H1 (cell line): ENCODE measurements at regions not wholly inside any gene's neighbourhood (a gene's known extent, or its start where the extent isn't known, plus 50 kb on each side); places are given as distances from the start of the nearest gene placed in this dataset.

Experiments
- CTCF ChIA-PET: fragments of 300-600 bp; sonication (Branson Sonifier 250); formaldehyde crosslinking; loops from one replicate; lab custom pipeline; 2021; ENCODE audit not compliant: partially characterized antibody; lab: Charles Lee
- POLR2A ChIA-PET: fragments of 300-600 bp; sonication (Branson Sonifier 250); formaldehyde crosslinking; loops from one replicate; lab custom pipeline; 2021; ENCODE audit warnings: inconsistent platforms; ENCODE audit not compliant: partially characterized antibody; lab: Charles Lee
- DNase-seq, 2 experiments: peaks; one replicate each; pipeline versions ENCODE4 v3.0.0 to v3.0.0-alpha.2; 2010 to 2022; ENCODE audit warnings: low spot score in 2 of 2, low read depth in 1 of 2, mixed read lengths in 1 of 2
- FAIRE-seq: peaks from 2 replicates; lab custom pipeline; 2011; peaks lifted over from hg19 to GRCh38; lab: Jason Lieb, UNC
- H2AFZ ChIP-seq: 2 replicates; pipeline ENCODE4 v1.8.1; 2012; ENCODE audit warnings: low read length, inconsistent platforms
- H2AK5ac ChIP-seq: 2 replicates; pipeline ENCODE4 v1.6.1; 2013; ENCODE audit warnings: low read depth, low read length
- H2BK120ac ChIP-seq: replicated peaks from 2 replicates; pipeline ENCODE3; 2013; ENCODE audit warnings: low read depth, low read length, inconsistent platforms
- H2BK12ac ChIP-seq: 2 replicates; pipeline ENCODE4 v1.6.1; 2013; ENCODE audit warnings: low read depth, low read length
- H2BK15ac ChIP-seq: 2 replicates; pipeline ENCODE4 v1.6.1; 2013; ENCODE audit warnings: low read length
- H2BK20ac ChIP-seq: 2 replicates; pipeline ENCODE4 v1.6.1; 2013; ENCODE audit warnings: low read length
- H2BK5ac ChIP-seq: 2 replicates; pipeline ENCODE4 v1.6.1; 2013; ENCODE audit warnings: low read depth, low read length
- H3K14ac ChIP-seq: 2 replicates; pipeline ENCODE4 v1.6.1; 2013; ENCODE audit warnings: inconsistent platforms; ENCODE audit not compliant: insufficient read length
- H3K18ac ChIP-seq: 2 replicates; pipeline ENCODE4 v1.6.1; 2013; ENCODE audit warnings: low read length; ENCODE audit errors: extremely low read depth
- H3K23ac ChIP-seq: 2 replicates; pipeline ENCODE4 v1.6.1; 2013; ENCODE audit warnings: inconsistent platforms; ENCODE audit not compliant: insufficient read length
- H3K23me2 ChIP-seq: 2 replicates; pipeline ENCODE4 v1.6.1; 2013; ENCODE audit warnings: low read depth, low read length
- H3K27ac ChIP-seq: 2 replicates; pipeline ENCODE4 v1.6.1; 2011; ENCODE audit warnings: low read depth, low read length, inconsistent platforms
- H3K27me3 ChIP-seq, 4 experiments: replicated peaks in 1 of 4; 1 replicate in 1 of 4; 2 replicates in 3 of 4; pipeline versions ENCODE4 v1.6.1 to v1.8.1; 2011 to 2013; ENCODE audit warnings: low read length in 3 of 4, mild to moderate bottlenecking in 3 of 4, inconsistent platforms in 2 of 4, mixed read lengths in 2 of 4, moderate library complexity in 1 of 4; ENCODE audit not compliant: control insufficient read depth in 3 of 4, insufficient read depth in 3 of 4; ENCODE audit errors: extremely low read depth in 1 of 4
- H3K36me3 ChIP-seq, 4 experiments: 2 replicates each; pipeline versions ENCODE4 v1.6.1 to v1.8.1; 2011 to 2013; ENCODE audit warnings: mild to moderate bottlenecking in 4 of 4, low read length in 3 of 4, moderate library complexity in 2 of 4, control low read depth in 1 of 4, inconsistent platforms in 1 of 4; ENCODE audit not compliant: insufficient read depth in 4 of 4, control insufficient read depth in 2 of 4
- H3K4ac ChIP-seq: replicated peaks from 2 replicates; pipeline ENCODE3; 2013; ENCODE audit warnings: low read length, low read depth, mixed read lengths, inconsistent platforms; ENCODE audit not compliant: insufficient read length
- H3K4me1 ChIP-seq, 4 experiments: replicated peaks in 1 of 4; 1 replicate in 1 of 4; 2 replicates in 3 of 4; pipeline versions ENCODE4 v1.6.1 to v1.8.1; 2011 to 2013; ENCODE audit warnings: low read length in 3 of 4, inconsistent platforms in 2 of 4, mixed read lengths in 1 of 4; ENCODE audit not compliant: insufficient read depth in 4 of 4, control insufficient read depth in 3 of 4
- H3K4me2 ChIP-seq, 2 experiments: 2 replicates each; pipeline versions ENCODE4 v1.6.1 to v1.8.1; 2011 to 2013; ENCODE audit warnings: low read depth in 2 of 2, low read length in 2 of 2, control low read depth in 1 of 2, inconsistent platforms in 1 of 2, mild to moderate bottlenecking in 1 of 2; ENCODE audit not compliant: insufficient read depth in 1 of 2
- H3K4me3 ChIP-seq, 4 experiments: fragments of 200-600, 300-600 bp in 1 of 4; sonication (generic), shearing (Covaris generic), sonication (Bioruptor Twin) in 1 of 4; 2 replicates each; pipeline versions ENCODE4 v1.5.1 to v1.8.1; 2011 to 2016; ENCODE audit warnings: low read length in 4 of 4, low read depth in 3 of 4, control low read depth in 2 of 4, inconsistent platforms in 2 of 4, mild to moderate bottlenecking in 2 of 4, mixed read lengths in 1 of 4, moderate library complexity in 1 of 4; ENCODE audit not compliant: insufficient read depth in 2 of 4; ENCODE audit errors: extremely low read depth in 1 of 4
- H3K56ac ChIP-seq: replicated peaks from 2 replicates; pipeline ENCODE3; 2013; ENCODE audit warnings: low read depth, mild to moderate bottlenecking, mixed read lengths, low read length, inconsistent platforms; ENCODE audit not compliant: insufficient read length
- H3K79me1 ChIP-seq: 2 replicates; pipeline ENCODE4 v1.6.1; 2013; ENCODE audit warnings: low read depth, low read length, control low read depth
- H3K79me2 ChIP-seq, 2 experiments: 2 replicates each; pipeline versions ENCODE4 v1.6.1 to v1.8.1; 2012 to 2013; ENCODE audit warnings: low read length in 2 of 2, mild to moderate bottlenecking in 2 of 2, inconsistent platforms in 1 of 2; ENCODE audit not compliant: insufficient read depth in 2 of 2, control insufficient read depth in 1 of 2
- H3K9ac ChIP-seq, 4 experiments: replicated peaks in 1 of 4; 1 replicate in 1 of 4; 2 replicates in 3 of 4; pipeline versions ENCODE4 v1.6.1 to v1.8.1; 2011 to 2013; ENCODE audit warnings: low read depth in 3 of 4, low read length in 3 of 4, control low read depth in 2 of 4, mild to moderate bottlenecking in 2 of 4, moderate library complexity in 2 of 4, inconsistent platforms in 1 of 4; ENCODE audit errors: extremely low read depth in 1 of 4
- H3K9me3 ChIP-seq, 2 experiments: 2 replicates each; pipeline versions ENCODE4 v1.6.1 to v1.8.1; 2012 to 2013; ENCODE audit warnings: mild to moderate bottlenecking in 2 of 2, moderate library complexity in 2 of 2, control low read depth in 1 of 2, inconsistent platforms in 1 of 2, low read depth in 1 of 2, low read length in 1 of 2, mixed read lengths in 1 of 2; ENCODE audit not compliant: insufficient read depth in 2 of 2
- H4K20me1 ChIP-seq, 2 experiments: replicated peaks in 1 of 2; 2 replicates each; pipeline versions ENCODE3 to v1.8.1; 2011 to 2013; ENCODE audit warnings: inconsistent platforms in 2 of 2, low read length in 2 of 2, mild to moderate bottlenecking in 1 of 2; ENCODE audit not compliant: insufficient read depth in 2 of 2, control insufficient read depth in 1 of 2
- H4K5ac ChIP-seq: 2 replicates; pipeline ENCODE4 v1.6.1; 2013; ENCODE audit warnings: low read length, low read depth, mixed read lengths, inconsistent platforms; ENCODE audit not compliant: insufficient read length
- H4K8ac ChIP-seq: 2 replicates; pipeline ENCODE4 v1.8.0; 2013; ENCODE audit warnings: mild to moderate bottlenecking, moderate library complexity, low read length, inconsistent platforms; ENCODE audit not compliant: insufficient read depth; ENCODE audit errors: extremely low read depth
- H4K91ac ChIP-seq: replicated peaks from 2 replicates; pipeline ENCODE3; 2013; ENCODE audit warnings: low read length, mixed read lengths, inconsistent platforms; ENCODE audit not compliant: insufficient read length
- CBX5 ChIP-seq: fragments of 300-800, 300-1000 bp; sonication (generic); IDR thresholded peaks from 2 replicates; pipeline ENCODE4 v1.7.1; 2016; ENCODE audit warnings: antibody characterized with exemption, low read length, low read depth
- CREB1 ChIP-seq: IDR thresholded peaks from 2 replicates; pipeline ENCODE4 v1.6.1; 2012; ENCODE audit warnings: inconsistent platforms
- CTBP2 ChIP-seq: IDR thresholded peaks from 2 replicates; pipeline ENCODE4 v1.7.0; 2011; ENCODE audit warnings: borderline replicate concordance, mild to moderate bottlenecking, moderate library complexity, mixed read lengths, low read length; ENCODE audit not compliant: insufficient read depth, insufficient read length
- KDM1A ChIP-seq: fragments of 200-600, 300-600 bp; sonication (generic); IDR thresholded peaks from 2 replicates; pipeline ENCODE4 v1.7.1; 2016; ENCODE audit warnings: mild to moderate bottlenecking, low read length, borderline replicate concordance
- KDM4A ChIP-seq: IDR thresholded peaks from one replicate; pipeline ENCODE4 v1.7.1; 2012; ENCODE audit warnings: low read depth, mild to moderate bottlenecking, moderate library complexity, low read length, inconsistent platforms; ENCODE audit not compliant: severe bottlenecking
- NANOG ChIP-seq: IDR thresholded peaks from 2 replicates; pipeline ENCODE4 v1.6.1; 2011; ENCODE audit warnings: low read length, low read depth, mild to moderate bottlenecking, inconsistent platforms; ENCODE audit not compliant: insufficient read depth, poor library complexity, severe bottlenecking
- RAD21 ChIP-seq, 2 experiments: IDR thresholded peaks in 1 of 2; conservative IDR thresholded peaks in 1 of 2; 2 replicates each; pipeline ENCODE4 v1.6.1; 2011; ENCODE audit warnings: low read depth in 2 of 2, low read length in 2 of 2, improper control_type of control experiment in 1 of 2, inconsistent platforms in 1 of 2, mild to moderate bottlenecking in 1 of 2, moderate library complexity in 1 of 2
- SUZ12 ChIP-seq: fragments of 200-600 bp; sonication (generic); IDR thresholded peaks from 2 replicates; pipeline ENCODE4 v1.6.1; 2012; ENCODE audit warnings: mild to moderate bottlenecking, inconsistent platforms, low read length, moderate library complexity, mixed read lengths
- WGBS, 2 experiments: shearing (Covaris generic) in 1 of 2; methylation state at CpG; one replicate each; pipeline versions ENCODE4 v1.1.6 to v1.1.7; 2013 to 2015; ENCODE audit warnings: low lambda C conversion rate in 2 of 2, mixed read lengths in 2 of 2, inconsistent platforms in 1 of 2, low coverage in 1 of 2, missing lambda C conversion rate in 1 of 2; ENCODE audit not compliant: insufficient replicate concordance in 2 of 2, insufficient coverage in 1 of 2, insufficient read length in 1 of 2; ENCODE audit errors: extremely low coverage in 1 of 2, missing lambda C conversion rate in 1 of 2; 5-methylcytosine and 5-hydroxymethylcytosine counted together
- TF ChIP-seq, protein P1 (sequence below): IDR thresholded peaks from 2 replicates; pipeline ENCODE4 v1.6.1; 2012; ENCODE audit warnings: inconsistent platforms
- TF ChIP-seq, protein P2 (sequence below): IDR thresholded peaks from 2 replicates; pipeline ENCODE4 v1.6.1; 2012; ENCODE audit warnings: low read length, inconsistent platforms

DNA sequence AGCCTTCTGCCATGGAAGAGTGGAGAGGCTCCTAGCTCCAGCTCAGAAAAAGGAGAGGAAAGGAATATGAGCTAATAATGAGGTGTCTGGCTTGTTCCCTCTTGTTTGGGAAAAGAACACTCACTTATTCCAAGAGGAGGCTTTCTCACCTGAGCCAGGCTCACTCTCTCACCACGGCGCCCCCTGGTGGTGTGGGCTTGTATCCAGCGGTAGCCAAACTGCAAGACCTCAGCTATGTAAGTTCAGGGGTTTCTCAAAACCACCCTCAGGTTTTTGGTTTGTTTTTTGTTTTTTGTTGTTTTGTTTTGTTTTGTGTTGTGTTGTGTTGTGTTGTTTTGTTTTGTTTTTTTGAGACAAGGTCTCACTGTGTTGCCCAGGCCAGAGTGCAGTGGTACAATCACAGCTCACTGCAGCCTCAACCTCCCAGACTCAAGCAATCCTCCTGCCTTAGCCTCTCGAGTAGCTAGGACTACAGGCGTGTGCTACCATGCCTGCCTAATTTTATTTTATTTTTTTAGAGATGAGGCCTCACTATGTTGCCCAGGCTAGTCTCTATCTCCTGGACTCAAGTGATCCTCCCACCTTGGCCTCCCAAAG lies 124.0 kb downstream of the TMEM130 start:
- no peak overlapping the region for H2AK5ac ChIP-seq
- no peak overlapping the region for H4K91ac ChIP-seq
- H3K36me3 ChIP-seq, result no peaks in the 10 kb centered on the region
- H4K5ac ChIP-seq, result no peak overlapping the region
- H4K8ac ChIP-seq, result no peak overlapping the region
- H3K27me3 ChIP-seq, result no peaks in the 10 kb centered on the region
- H3K9ac ChIP-seq, result no peak overlapping the region
- POLR2A ChIA-PET, result interaction anchor here (0.8 to 0.9 kb wide), 2 partner anchors 26 to 313 kb away, joined by 3 to 4 read pairs; no protein-coding TSS in a partner anchor
- 43% methylated on average over 5 of the region's 5 CpGs; no CpG with 5 or more reads in 1 of the 2 experiments for WGBS, 2 experiments
- peak overlapping the region; percentile 82; the same call in 1 of the 2 replicates for H2AFZ ChIP-seq
- 0 out of 2 replicates have a peak overlapping the region, but pooled peaks have one; percentile 4 for H3K18ac ChIP-seq
- no peak overlapping the region for H2BK12ac ChIP-seq
- no peak overlapping the region for H3K27ac ChIP-seq
- H3K79me1 ChIP-seq, result no peaks in the 10 kb centered on the region
- H3K4me2 ChIP-seq, result no peak overlapping the region
- no peaks in the 10 kb centered on the region for H3K9me3 ChIP-seq
- H3K56ac ChIP-seq, result no peak overlapping the region
- no peak overlapping the region for H2BK15ac ChIP-seq
- no peaks in the 10 kb centered on the region for H3K23me2 ChIP-seq
- CTCF ChIA-PET, result interaction anchor here (0.6 to 7.9 kb wide), 76 partner anchors 8 to 1397 kb away, joined by 3 to 92 read pairs (median 4); partner anchors contain the start of gene NPTX2
- no peak overlapping the region for H3K23ac ChIP-seq
- H2BK120ac ChIP-seq, result no peak overlapping the region
- no peaks in the 10 kb centered on the region; a peak in 1 of 7 replicates for H3K4me1 ChIP-seq
- no peak overlapping the region for H3K14ac ChIP-seq
- H2BK20ac ChIP-seq, result no peak overlapping the region
- no peaks in the 10 kb centered on the region for H4K20me1 ChIP-seq
- no peak overlapping the region for H2BK5ac ChIP-seq
- no peaks in the 10 kb centered on the region for H3K79me2 ChIP-seq
- FAIRE-seq, result peak; percentile 57
- H3K4me3 ChIP-seq, result no peak overlapping the region
- H3K4ac ChIP-seq, result no peak overlapping the region
- peak in 1 of 2 experiments; percentile 97 for DNase-seq
- TF ChIP-seq, protein P1, sequence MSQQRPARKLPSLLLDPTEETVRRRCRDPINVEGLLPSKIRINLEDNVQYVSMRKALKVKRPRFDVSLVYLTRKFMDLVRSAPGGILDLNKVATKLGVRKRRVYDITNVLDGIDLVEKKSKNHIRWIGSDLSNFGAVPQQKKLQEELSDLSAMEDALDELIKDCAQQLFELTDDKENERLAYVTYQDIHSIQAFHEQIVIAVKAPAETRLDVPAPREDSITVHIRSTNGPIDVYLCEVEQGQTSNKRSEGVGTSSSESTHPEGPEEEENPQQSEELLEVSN, result no peak
- TF ChIP-seq SUZ12 (no peak), KDM4A (no peak), CBX5 (no peak), CTBP2 (no peak), KDM1A (no peak), NANOG (no peak), CREB1 (no peak), RAD21 (IDR thresholded peaks at IDR 0.05 in 1 of 2, conservative IDR thresholded peaks at IDR 0.05 in 1 of 2; ENCODE audit: low read depth in 2 of 2, low read length in 2 of 2) (peak; percentile 79 to 83)
- TF ChIP-seq, protein P2, sequence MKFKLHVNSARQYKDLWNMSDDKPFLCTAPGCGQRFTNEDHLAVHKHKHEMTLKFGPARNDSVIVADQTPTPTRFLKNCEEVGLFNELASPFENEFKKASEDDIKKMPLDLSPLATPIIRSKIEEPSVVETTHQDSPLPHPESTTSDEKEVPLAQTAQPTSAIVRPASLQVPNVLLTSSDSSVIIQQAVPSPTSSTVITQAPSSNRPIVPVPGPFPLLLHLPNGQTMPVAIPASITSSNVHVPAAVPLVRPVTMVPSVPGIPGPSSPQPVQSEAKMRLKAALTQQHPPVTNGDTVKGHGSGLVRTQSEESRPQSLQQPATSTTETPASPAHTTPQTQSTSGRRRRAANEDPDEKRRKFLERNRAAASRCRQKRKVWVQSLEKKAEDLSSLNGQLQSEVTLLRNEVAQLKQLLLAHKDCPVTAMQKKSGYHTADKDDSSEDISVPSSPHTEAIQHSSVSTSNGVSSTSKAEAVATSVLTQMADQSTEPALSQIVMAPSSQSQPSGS, result no peak
